Trophoblast cell (in vitro differentiated cells and primary cell): ENCODE measurements at regions not wholly inside any gene's neighbourhood (a gene's known extent, or its start where the extent isn't known, plus 50 kb on each side); places are given as distances from the start of the nearest gene placed in this dataset.

Experiments
- DNase-seq, 2 donors: peaks; one replicate each; pipeline ENCODE4 v3.0.0-alpha.2; 2016
- H2AFZ ChIP-seq: 2 replicates; pipeline ENCODE4 v1.6.1; 2013; ENCODE audit warnings: low read length, moderate library complexity, mild to moderate bottlenecking; ENCODE audit not compliant: insufficient read depth, poor library complexity
- H2AK5ac ChIP-seq: 2 replicates; pipeline ENCODE4 v1.6.1; 2013; ENCODE audit warnings: mild to moderate bottlenecking, low read length
- H2BK120ac ChIP-seq: 2 replicates; pipeline ENCODE4 v1.6.1; 2013; ENCODE audit warnings: low read length, mild to moderate bottlenecking, moderate library complexity; ENCODE audit not compliant: insufficient read depth, poor library complexity
- H2BK12ac ChIP-seq: 2 replicates; pipeline ENCODE4 v1.6.1; 2013; ENCODE audit warnings: mild to moderate bottlenecking, low read length, moderate library complexity
- H2BK5ac ChIP-seq: 2 replicates; pipeline ENCODE4 v1.6.1; 2013; ENCODE audit warnings: low read length, low read depth, moderate library complexity, mild to moderate bottlenecking; ENCODE audit not compliant: poor library complexity
- H3K14ac ChIP-seq: 2 replicates; pipeline ENCODE4 v1.6.1; 2013; ENCODE audit warnings: mild to moderate bottlenecking, low read length
- H3K18ac ChIP-seq: 2 replicates; pipeline ENCODE4 v1.6.1; 2013; ENCODE audit warnings: mild to moderate bottlenecking, low read length
- H3K23ac ChIP-seq: 2 replicates; pipeline ENCODE4 v1.6.1; 2013; ENCODE audit warnings: low read length
- H3K27ac ChIP-seq: 2 replicates; pipeline ENCODE4 v1.5.1; 2013; ENCODE audit warnings: low read depth, mild to moderate bottlenecking, inconsistent platforms, low read length, moderate library complexity
- H3K27me3 ChIP-seq: 2 replicates; pipeline ENCODE4 v1.6.1; 2013; ENCODE audit warnings: inconsistent platforms, mild to moderate bottlenecking, low read length, moderate library complexity; ENCODE audit not compliant: insufficient read depth
- H3K36me3 ChIP-seq, 2 experiments: 1 replicate in 1 of 2; 2 replicates in 1 of 2; pipeline ENCODE4 v1.6.1; 2013; ENCODE audit warnings: low read length in 2 of 2, mild to moderate bottlenecking in 2 of 2, moderate library complexity in 1 of 2; ENCODE audit not compliant: insufficient read depth in 2 of 2, control insufficient read depth in 1 of 2
- H3K4ac ChIP-seq: 2 replicates; pipeline ENCODE4 v1.6.1; 2013; ENCODE audit warnings: low read depth, mild to moderate bottlenecking, low read length, moderate library complexity
- H3K4me1 ChIP-seq, 2 experiments: 1 replicate in 1 of 2; 2 replicates in 1 of 2; pipeline ENCODE4 v1.6.1; 2013; ENCODE audit warnings: low read length in 2 of 2, mild to moderate bottlenecking in 2 of 2, moderate library complexity in 1 of 2; ENCODE audit not compliant: insufficient read depth in 2 of 2, control insufficient read depth in 1 of 2
- H3K4me2 ChIP-seq: 2 replicates; pipeline ENCODE4 v1.6.1; 2013; ENCODE audit warnings: inconsistent platforms, mild to moderate bottlenecking, low read length, moderate library complexity
- H3K4me3 ChIP-seq: 2 replicates; pipeline ENCODE4 v1.5.1; 2013; ENCODE audit warnings: mild to moderate bottlenecking, low read depth, low read length, inconsistent platforms
- H3K79me1 ChIP-seq: one replicate; pipeline ENCODE4 v1.6.1; 2013; ENCODE audit warnings: low read length
- H3K79me2 ChIP-seq: 2 replicates; pipeline ENCODE4 v1.6.1; 2013; ENCODE audit warnings: low read length, mild to moderate bottlenecking; ENCODE audit not compliant: control insufficient read depth, insufficient read depth, poor library complexity
- H3K9ac ChIP-seq: 2 replicates; pipeline ENCODE4 v1.6.1; 2013; ENCODE audit warnings: mild to moderate bottlenecking, low read length
- H3K9me3 ChIP-seq: 2 replicates; pipeline ENCODE4 v1.6.1; 2013; ENCODE audit warnings: low read depth, mild to moderate bottlenecking, control low read depth, inconsistent platforms, low read length; ENCODE audit not compliant: insufficient read depth
- H4K12ac ChIP-seq: 2 replicates; pipeline ENCODE4 v1.6.1; 2013; ENCODE audit warnings: low read depth, mild to moderate bottlenecking, low read length, moderate library complexity
- H4K8ac ChIP-seq: 2 replicates; pipeline ENCODE4 v1.6.1; 2013; ENCODE audit warnings: low read depth, mild to moderate bottlenecking, low read length, moderate library complexity
- H4K91ac ChIP-seq: one replicate; pipeline ENCODE4 v1.6.1; 2013; ENCODE audit warnings: low read depth, mild to moderate bottlenecking, low read length, moderate library complexity
- WGBS: extraction: QIAGEN DNeasy Blood & Tissue Kit; methylation state at CpG from one replicate; pipeline ENCODE4 v1.1.7; 2013; ENCODE audit warnings: missing lambda C conversion rate; ENCODE audit not compliant: insufficient read length, insufficient coverage; ENCODE audit errors: extremely low coverage; 5-methylcytosine and 5-hydroxymethylcytosine counted together

DNA sequence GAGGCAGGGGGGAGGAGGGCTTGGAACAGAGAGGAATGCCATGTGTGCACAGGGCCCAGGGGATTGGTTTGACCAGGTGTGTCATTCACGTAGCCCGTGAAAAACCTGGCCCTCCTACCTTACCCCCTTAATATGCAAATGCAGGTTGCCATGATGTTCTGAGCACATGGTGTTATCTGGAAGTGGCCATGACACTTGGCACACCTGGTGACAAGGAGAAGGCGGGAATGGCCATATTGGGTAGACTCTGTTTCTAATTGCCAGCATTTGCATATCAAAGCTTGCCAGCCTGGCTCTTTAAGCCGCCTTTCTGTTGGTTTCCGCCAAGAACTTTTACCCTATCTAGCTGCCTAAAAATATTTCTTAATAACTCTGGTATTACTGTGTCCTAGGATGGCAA lies 202.1 kb upstream of the DPH6 start:
- no peak overlapping the region for H2BK12ac ChIP-seq
- H2BK120ac ChIP-seq = no peak overlapping the region
- H2AFZ ChIP-seq = no peak overlapping the region
- H3K4me2 ChIP-seq = no peak overlapping the region
- H3K23ac ChIP-seq = no peak overlapping the region
- H3K18ac ChIP-seq = no peak overlapping the region
- no peaks in the 10 kb centered on the region for H3K27me3 ChIP-seq
- no peak overlapping the region for H3K4ac ChIP-seq
- no CpG with 5 or more reads among the region's 5 CpGs for WGBS
- H2BK5ac ChIP-seq = no peak overlapping the region
- H3K9ac ChIP-seq = no peak overlapping the region
- H3K79me2 ChIP-seq = no peaks in the 10 kb centered on the region
- H3K4me3 ChIP-seq = no peak overlapping the region
- H3K4me1 ChIP-seq = no peaks in the 10 kb centered on the region
- H4K12ac ChIP-seq = no peak overlapping the region
- H4K91ac ChIP-seq = no peak overlapping the region
- H3K14ac ChIP-seq = no peak overlapping the region
- H3K79me1 ChIP-seq = no peaks in the 10 kb centered on the region
- H2AK5ac ChIP-seq = no peak overlapping the region
- no peak overlapping the region for H3K27ac ChIP-seq
- no peak overlapping the region for H4K8ac ChIP-seq
- no peaks in the 10 kb centered on the region for H3K36me3 ChIP-seq
- DNase-seq = no peak
- H3K9me3 ChIP-seq = no peaks in the 10 kb centered on the region

DNA sequence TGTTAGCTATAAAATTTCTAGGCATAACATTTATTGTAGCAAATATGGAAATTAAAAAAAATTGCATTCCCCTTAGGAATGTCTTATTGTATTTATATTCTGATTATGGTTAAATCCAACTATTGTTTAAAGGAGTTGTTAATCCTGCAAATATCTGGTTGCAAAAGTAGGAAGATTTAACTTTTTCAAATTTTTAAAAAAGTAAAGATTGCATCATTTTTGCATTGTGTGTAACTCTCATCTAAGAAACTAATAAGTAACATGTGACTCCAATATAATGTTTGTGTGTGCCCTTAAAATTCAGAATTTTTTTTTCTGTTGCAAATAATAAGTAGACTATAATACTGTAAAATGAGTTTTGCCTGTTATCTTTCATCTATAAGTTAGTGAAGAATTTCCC lies 204.1 kb upstream of the DPH6 start:
- H2BK5ac ChIP-seq = no peak overlapping the region
- H2AFZ ChIP-seq = no peak overlapping the region
- no peak overlapping the region for H2BK120ac ChIP-seq
- H3K9ac ChIP-seq = no peak overlapping the region
- no peak overlapping the region for H3K4me3 ChIP-seq
- no peak overlapping the region for H3K18ac ChIP-seq
- no peak for DNase-seq
- no peak overlapping the region for H3K14ac ChIP-seq
- no peaks in the 10 kb centered on the region for H3K79me1 ChIP-seq
- no peak overlapping the region for H3K23ac ChIP-seq
- H3K27ac ChIP-seq = no peak overlapping the region
- H3K4ac ChIP-seq = no peak overlapping the region
- H4K91ac ChIP-seq = no peak overlapping the region
- H3K4me1 ChIP-seq = no peaks in the 10 kb centered on the region
- no peak overlapping the region for H3K4me2 ChIP-seq
- no peaks in the 10 kb centered on the region for H3K79me2 ChIP-seq
- no peak overlapping the region for H4K8ac ChIP-seq
- no peaks in the 10 kb centered on the region for H3K9me3 ChIP-seq
- no peak overlapping the region for H4K12ac ChIP-seq
- no peaks in the 10 kb centered on the region for H3K36me3 ChIP-seq
- no peak overlapping the region for H2AK5ac ChIP-seq
- H3K27me3 ChIP-seq = no peaks in the 10 kb centered on the region
- H2BK12ac ChIP-seq = no peak overlapping the region

DNA sequence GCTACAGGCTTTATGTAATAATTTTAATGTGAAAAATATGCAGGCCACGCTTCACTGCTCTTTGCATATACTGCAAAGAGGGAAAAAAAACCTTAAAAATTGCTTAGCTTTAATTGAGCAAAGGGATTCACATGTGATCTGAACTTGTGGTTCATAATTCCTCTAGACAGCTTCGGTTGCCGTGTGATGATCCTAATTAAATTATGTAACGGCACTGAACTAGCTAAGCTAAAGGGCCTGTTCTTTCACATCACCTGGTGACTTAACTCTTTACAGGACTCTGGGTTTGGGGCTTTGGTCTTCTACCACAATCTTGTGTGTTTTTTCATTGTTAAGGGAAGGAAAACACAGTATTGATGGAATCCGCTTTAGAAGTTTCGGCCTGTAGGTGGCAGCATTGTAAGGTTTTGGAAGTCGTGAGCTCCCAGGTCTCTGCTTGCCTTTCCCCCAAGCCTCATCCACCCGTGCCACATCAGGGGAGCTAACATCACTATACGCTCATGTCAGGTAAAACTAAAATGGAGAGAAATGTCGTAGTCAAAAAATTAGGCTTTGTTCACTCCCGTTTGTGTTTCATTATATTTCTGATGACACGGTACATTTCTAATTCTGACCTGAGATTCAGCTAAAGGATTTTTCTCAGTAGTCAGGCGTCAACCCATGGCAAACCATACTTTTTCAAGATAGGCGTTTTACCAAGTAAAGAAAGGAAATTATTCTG lies 205.6 kb upstream of the DPH6 start:
- H3K79me1 ChIP-seq = no peaks in the 10 kb centered on the region
- no peak overlapping the region for H3K14ac ChIP-seq
- no peak overlapping the region for H2BK12ac ChIP-seq
- H2BK5ac ChIP-seq = no peak overlapping the region
- H3K18ac ChIP-seq = no peak overlapping the region
- no peak overlapping the region for H4K8ac ChIP-seq
- peak; percentile 40 to 84 for DNase-seq
- H2AK5ac ChIP-seq = no peak overlapping the region
- H3K9ac ChIP-seq = no peak overlapping the region
- H4K91ac ChIP-seq = no peak overlapping the region
- no peak overlapping the region for H3K23ac ChIP-seq
- H4K12ac ChIP-seq = no peak overlapping the region
- no peak overlapping the region for H3K4me3 ChIP-seq
- H3K27ac ChIP-seq = no peak overlapping the region
- peak overlapping the region; percentile 29 for H3K4me2 ChIP-seq
- H3K27me3 ChIP-seq = no peaks in the 10 kb centered on the region
- H3K79me2 ChIP-seq = no peaks in the 10 kb centered on the region
- no peaks in the 10 kb centered on the region for H3K9me3 ChIP-seq
- no CpG with 5 or more reads among the region's 14 CpGs for WGBS
- no peak overlapping the region for H3K4ac ChIP-seq
- H2AFZ ChIP-seq = no peak overlapping the region
- no peaks in the 10 kb centered on the region for H3K36me3 ChIP-seq
- H3K4me1 ChIP-seq = no peaks in the 10 kb centered on the region
- H2BK120ac ChIP-seq = no peak overlapping the region

DNA sequence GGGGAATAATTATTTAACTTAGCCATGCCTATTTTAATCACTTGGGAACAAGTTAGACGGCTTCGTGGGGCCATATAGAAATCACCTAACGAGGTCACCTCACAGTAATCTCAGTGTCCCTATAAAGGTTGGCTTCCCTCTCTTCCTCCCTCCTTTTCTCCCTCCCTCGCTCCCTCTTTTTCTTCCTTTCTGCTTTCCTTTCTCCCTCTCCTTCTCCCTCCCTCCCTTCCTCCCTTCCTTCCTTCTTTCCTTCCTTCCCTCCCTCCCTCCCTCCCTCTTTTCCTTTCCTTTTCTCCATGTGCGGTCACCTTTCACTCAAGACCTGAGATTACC lies 206.1 kb upstream of the DPH6 start:
- Histone ChIP-seq H3K79me2 (no peaks in the 10 kb centered on the region), H3K36me3 (no peaks in the 10 kb centered on the region), H2BK12ac (no peak overlapping the region), H3K4me2 (no peak overlapping the region), H3K18ac (no peak overlapping the region), H3K27me3 (no peaks in the 10 kb centered on the region), H3K79me1 (no peaks in the 10 kb centered on the region), H4K91ac (no peak overlapping the region), H3K14ac (no peak overlapping the region), H2BK5ac (no peak overlapping the region), H3K9me3 (no peaks in the 10 kb centered on the region), H3K23ac (no peak overlapping the region), H2AK5ac (no peak overlapping the region), H3K27ac (no peak overlapping the region), H4K12ac (no peak overlapping the region), H3K4me1 (no peaks in the 10 kb centered on the region), H3K4me3 (no peak overlapping the region), H3K4ac (no peak overlapping the region), H4K8ac (no peak overlapping the region), H2BK120ac (no peak overlapping the region), H2AFZ (no peak overlapping the region), H3K9ac (no peak overlapping the region)
- DNase-seq = no peak
- WGBS = no CpG with 5 or more reads among the region's 5 CpGs
